Gastrocnemius medialis (tissue), 4 donors: ENCODE measurements at regions not wholly inside any gene's neighbourhood (a gene's known extent, or its start where the extent isn't known, plus 50 kb on each side); places are given as distances from the start of the nearest gene placed in this dataset.

Source experiments
- POLR2A ChIP-seq, 2 donors: fragments of 450-650 bp; IDR thresholded peaks; one replicate each; pipeline ENCODE4 v1.6.1; 2017; ENCODE audit warnings: antibody characterized with exemption in 2 of 2, mild to moderate bottlenecking in 2 of 2, moderate library complexity in 2 of 2
- TF ChIP-seq, protein P1 (sequence below), 5 experiments: fragments of 450-650 bp in 3 of 5; fragments of 200-600 bp in 2 of 5; sonication (generic) in 2 of 5; IDR thresholded peaks in 4 of 5; conservative IDR thresholded peaks in 1 of 5; 1 replicate in 4 of 5; 2 replicates in 1 of 5; pipeline ENCODE4 v1.5.1; 2016 to 2019; ENCODE audit warnings: antibody characterized with exemption in 5 of 5, mild to moderate bottlenecking in 3 of 5, moderate library complexity in 3 of 5

DNA sequence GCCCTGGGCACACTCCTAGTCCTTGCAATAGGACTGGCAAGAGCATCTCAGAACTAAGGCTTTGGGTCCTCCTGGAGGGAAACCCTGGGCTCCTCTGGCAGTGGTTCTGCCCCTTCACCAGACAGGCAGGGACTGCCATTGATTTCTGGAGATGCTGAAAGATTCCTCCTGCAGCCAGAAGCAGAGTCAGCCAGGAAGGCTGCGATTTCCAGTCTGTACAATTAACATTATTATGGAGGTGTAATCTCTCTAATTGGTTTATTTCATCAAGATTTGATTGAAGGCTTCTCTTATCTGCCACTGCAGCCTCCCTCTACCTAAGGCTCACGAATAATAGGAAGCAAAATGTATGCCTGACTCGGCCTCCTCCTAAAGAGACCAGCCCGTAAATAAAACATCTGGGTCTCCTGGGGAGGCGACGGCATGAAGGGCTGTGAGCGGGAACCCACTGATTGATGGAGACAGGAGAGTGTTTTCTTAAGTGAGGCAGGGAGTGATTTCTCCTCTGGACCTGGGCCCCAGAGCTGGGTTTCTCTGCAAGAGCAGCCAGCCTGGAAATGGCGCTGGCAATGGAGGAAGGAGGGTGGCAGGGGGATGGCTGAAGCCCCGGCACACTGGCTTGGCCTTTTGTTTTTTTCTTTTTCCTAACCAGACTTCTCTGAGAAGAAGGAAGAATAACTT lies 689.6 kb downstream of the DHX35 start:
- TF ChIP-seq, protein P1, sequence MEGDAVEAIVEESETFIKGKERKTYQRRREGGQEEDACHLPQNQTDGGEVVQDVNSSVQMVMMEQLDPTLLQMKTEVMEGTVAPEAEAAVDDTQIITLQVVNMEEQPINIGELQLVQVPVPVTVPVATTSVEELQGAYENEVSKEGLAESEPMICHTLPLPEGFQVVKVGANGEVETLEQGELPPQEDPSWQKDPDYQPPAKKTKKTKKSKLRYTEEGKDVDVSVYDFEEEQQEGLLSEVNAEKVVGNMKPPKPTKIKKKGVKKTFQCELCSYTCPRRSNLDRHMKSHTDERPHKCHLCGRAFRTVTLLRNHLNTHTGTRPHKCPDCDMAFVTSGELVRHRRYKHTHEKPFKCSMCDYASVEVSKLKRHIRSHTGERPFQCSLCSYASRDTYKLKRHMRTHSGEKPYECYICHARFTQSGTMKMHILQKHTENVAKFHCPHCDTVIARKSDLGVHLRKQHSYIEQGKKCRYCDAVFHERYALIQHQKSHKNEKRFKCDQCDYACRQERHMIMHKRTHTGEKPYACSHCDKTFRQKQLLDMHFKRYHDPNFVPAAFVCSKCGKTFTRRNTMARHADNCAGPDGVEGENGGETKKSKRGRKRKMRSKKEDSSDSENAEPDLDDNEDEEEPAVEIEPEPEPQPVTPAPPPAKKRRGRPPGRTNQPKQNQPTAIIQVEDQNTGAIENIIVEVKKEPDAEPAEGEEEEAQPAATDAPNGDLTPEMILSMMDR (IDR thresholded peaks at IDR 0.05 in 4 of 5, conservative IDR thresholded peaks at IDR 0.05 in 1 of 5), result no peak
- no peak for TF ChIP-seq POLR2A (IDR thresholded peaks at IDR 0.05)
